IPS DF 6.9 (cell line): ENCODE measurements at regions not wholly inside any gene's neighbourhood (a gene's known extent, or its start where the extent isn't known, plus 50 kb on each side); places are given as distances from the start of the nearest gene placed in this dataset.
"Not testable (repeated sequence)": the region's sequence is repeated elsewhere in the genome, so short reads cannot be mapped to it uniquely, and the experiment has no call there.

Experiments used
- DNase-seq: peaks from one replicate; pipeline ENCODE4 v3.0.0-alpha.2; 2013; ENCODE audit warnings: low read depth, low spot score
- H3K27ac ChIP-seq: one replicate; pipeline ENCODE4 v1.5.1; 2013; ENCODE audit warnings: low read length, control low read depth
- H3K27me3 ChIP-seq: 2 replicates; pipeline ENCODE4 v1.6.1; 2013; ENCODE audit warnings: mild to moderate bottlenecking, low read length; ENCODE audit not compliant: control insufficient read depth, insufficient read depth
- H3K36me3 ChIP-seq: 2 replicates; pipeline ENCODE4 v1.6.1; 2013; ENCODE audit warnings: low read length; ENCODE audit not compliant: control insufficient read depth, insufficient read depth
- H3K4me1 ChIP-seq: 2 replicates; pipeline ENCODE4 v1.6.1; 2013; ENCODE audit warnings: low read length; ENCODE audit not compliant: control insufficient read depth, insufficient read depth
- H3K4me3 ChIP-seq: 2 replicates; pipeline ENCODE4 v1.5.1; 2013; ENCODE audit warnings: mild to moderate bottlenecking, low read length
- H3K9me3 ChIP-seq: 2 replicates; pipeline ENCODE4 v1.6.1; 2013; ENCODE audit warnings: low read length, inconsistent platforms; ENCODE audit not compliant: control insufficient read depth, insufficient read depth
- whole genome bisulfite sequencing: extraction: QIAGEN DNeasy Blood & Tissue Kit; methylation state at CpG from one replicate; pipeline ENCODE4 v1.1.7; 2013; ENCODE audit warnings: mixed read lengths, missing lambda C conversion rate; ENCODE audit not compliant: insufficient read length, insufficient coverage; 5-methylcytosine and 5-hydroxymethylcytosine counted together

DNA sequence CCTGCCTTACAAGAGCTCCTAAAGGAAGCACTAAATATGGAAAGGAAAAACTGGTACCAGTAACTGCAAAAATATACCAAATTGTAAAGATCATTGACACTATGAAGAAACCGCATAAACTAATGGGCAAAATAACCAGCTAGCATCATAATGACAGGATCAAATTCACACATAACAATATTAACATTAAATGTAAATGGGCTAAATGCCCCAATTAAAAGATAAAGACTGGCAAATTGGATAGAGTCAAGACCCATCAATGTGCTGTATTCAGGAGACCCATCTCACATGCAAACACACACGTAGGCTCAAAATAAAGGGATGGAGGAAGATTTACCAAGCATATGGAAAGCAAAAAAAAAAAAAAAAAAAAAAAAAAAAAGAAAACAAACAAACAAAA, 73.0 kb downstream of the CARTPT start:
- not testable (repeated sequence) for DNase-seq, H3K27ac ChIP-seq, H3K4me1 ChIP-seq, H3K27me3 ChIP-seq, H3K9me3 ChIP-seq, H3K4me3 ChIP-seq, H3K36me3 ChIP-seq
- WGBS: no CpG with 5 or more reads among the region's 2 CpGs

DNA sequence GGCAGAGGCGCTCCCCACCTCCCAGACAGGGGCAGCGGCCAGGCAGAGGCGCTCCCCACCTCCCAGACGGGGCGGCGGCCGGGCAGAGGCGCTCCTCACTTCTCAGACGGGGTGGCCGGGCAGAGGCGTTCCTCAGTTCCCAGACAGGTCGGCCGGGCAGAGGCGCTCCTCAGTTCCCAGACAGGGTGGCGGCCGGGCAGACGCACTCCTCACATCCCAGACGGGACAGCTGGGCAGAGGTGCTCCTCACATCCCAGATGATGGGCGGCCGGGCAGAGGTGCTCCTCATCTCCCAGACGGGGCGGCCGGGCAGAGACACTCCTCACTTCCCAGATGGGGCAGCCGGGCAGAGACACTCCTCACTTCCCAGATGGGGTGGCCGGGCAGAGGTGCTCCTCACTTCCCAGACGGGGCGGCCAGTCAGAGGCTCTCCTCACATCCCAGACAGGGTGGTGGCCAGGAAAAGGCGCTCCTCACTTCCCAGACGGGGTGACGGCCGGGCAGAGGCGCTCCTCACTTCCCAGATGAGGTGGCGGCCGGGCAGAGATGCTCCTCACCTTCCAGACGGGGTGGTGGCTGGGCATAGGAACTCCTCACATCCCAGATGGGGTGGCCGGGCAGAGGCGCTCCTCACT, 75.1 kb downstream of the CARTPT start:
- H3K27ac ChIP-seq: no peak overlapping the region
- no peaks in the 10 kb centered on the region for H3K4me1 ChIP-seq
- H3K36me3 ChIP-seq: no peaks in the 10 kb centered on the region
- H3K9me3 ChIP-seq: no peaks in the 10 kb centered on the region
- no peaks in the 10 kb centered on the region for H3K27me3 ChIP-seq
- no peak for DNase-seq
- no CpG with 5 or more reads among the region's 37 CpGs for WGBS
- H3K4me3 ChIP-seq: no peak overlapping the region

GRCh38 chr5:71802673-71803072, 83.6 kb downstream of the CARTPT start:
- no peak overlapping the region for H3K4me3 ChIP-seq
- H3K27ac ChIP-seq: no peak overlapping the region
- H3K9me3 ChIP-seq: no peaks in the 10 kb centered on the region
- WGBS: no CpG with 5 or more reads among the region's 4 CpGs
- H3K4me1 ChIP-seq: peaks cover 3% of the 10 kb centered on the region
- DNase-seq: no peak
- no peaks in the 10 kb centered on the region for H3K36me3 ChIP-seq
- no peaks in the 10 kb centered on the region for H3K27me3 ChIP-seq

DNA sequence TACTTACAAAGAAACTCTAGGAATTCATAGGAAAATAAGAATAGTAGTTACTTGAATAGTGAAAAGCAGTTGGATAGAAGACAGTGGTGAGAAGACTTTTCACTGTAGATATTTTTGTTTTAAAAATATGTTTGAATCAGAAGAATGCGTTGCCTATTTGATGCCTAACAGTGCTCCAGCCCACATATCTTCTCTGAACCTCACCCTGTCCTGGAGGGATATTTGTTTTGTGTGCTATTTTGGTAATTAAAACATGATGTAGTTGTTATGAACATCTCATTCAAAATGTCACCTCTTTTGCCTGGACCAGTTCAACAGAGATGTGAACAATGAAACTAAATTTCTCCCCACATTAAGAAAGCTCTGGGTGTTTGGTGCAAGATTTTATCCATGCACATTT, 87.6 kb downstream of the CARTPT start:
- Histone ChIP-seq H3K4me1 (peaks cover 6% of the 10 kb centered on the region), H3K9me3 (no peaks in the 10 kb centered on the region), H3K4me3 (no peak overlapping the region), H3K36me3 (no peaks in the 10 kb centered on the region; the same call in 1 of the 2 replicates), H3K27ac (no peak overlapping the region), H3K27me3 (no peaks in the 10 kb centered on the region)
- no CpG with 5 or more reads among the region's 1 CpG for WGBS
- DNase-seq: no peak

GRCh38 chr5:71807909-71808308, 88.8 kb downstream of the CARTPT start:
- H3K4me3 ChIP-seq: no peak overlapping the region
- DNase-seq: no peak
- whole genome bisulfite sequencing: no CpG with 5 or more reads among the region's 4 CpGs
- H3K9me3 ChIP-seq: no peaks in the 10 kb centered on the region
- no peaks in the 10 kb centered on the region for H3K27me3 ChIP-seq
- peaks cover 6% of the 10 kb centered on the region for H3K4me1 ChIP-seq
- H3K36me3 ChIP-seq: no peaks in the 10 kb centered on the region; the same call in 1 of the 2 replicates
- H3K27ac ChIP-seq: no peak overlapping the region

DNA sequence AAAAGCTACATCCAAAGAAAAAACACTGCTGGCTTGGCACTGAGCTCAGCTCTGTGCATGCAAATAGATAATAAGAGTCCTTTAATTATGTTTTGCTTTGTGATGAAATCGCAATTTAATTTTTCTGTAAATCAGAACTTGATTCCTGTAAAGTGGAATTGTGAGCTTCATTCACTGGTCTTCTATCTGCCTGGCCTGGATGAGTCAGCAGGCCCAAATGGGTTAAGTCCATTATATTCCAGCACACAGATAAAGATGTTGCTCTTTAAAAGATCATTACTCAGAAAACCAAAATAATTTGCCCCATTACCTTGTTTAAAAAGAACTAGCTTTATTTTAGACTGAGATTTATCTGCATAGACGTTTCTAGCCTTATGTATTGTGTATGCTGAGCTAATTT, 90.4 kb downstream of the CARTPT start:
- DNase-seq: no peak
- H3K27ac ChIP-seq: no peak overlapping the region
- no CpG with 5 or more reads among the region's 2 CpGs for WGBS
- H3K4me3 ChIP-seq: no peak overlapping the region
- H3K36me3 ChIP-seq: no peaks in the 10 kb centered on the region; the same call in 1 of the 2 replicates
- no peaks in the 10 kb centered on the region for H3K9me3 ChIP-seq
- H3K4me1 ChIP-seq: peaks cover 6% of the 10 kb centered on the region
- no peaks in the 10 kb centered on the region for H3K27me3 ChIP-seq

DNA sequence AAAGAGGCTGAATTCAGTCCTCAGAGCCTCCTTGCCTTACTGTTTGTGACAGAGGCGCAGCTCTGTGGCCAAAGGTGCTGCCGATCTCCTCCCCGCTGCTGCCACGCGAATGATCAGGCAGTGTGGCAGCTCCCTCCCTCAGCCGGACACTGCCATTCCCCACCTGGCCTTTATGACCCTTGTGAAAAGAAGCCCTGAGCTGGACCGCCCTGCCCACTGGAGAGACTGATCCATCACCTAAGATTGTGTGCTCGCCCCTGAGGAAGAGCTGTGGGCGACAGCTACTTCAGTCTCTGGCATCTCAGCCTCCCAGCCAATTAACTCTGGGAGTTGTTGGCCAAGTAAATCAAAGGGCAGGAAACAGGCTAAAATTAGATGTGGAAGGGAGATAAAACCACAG, 90.9 kb downstream of the CARTPT start:
- no CpG with 5 or more reads among the region's 9 CpGs for WGBS
- H3K4me1 ChIP-seq: peaks cover 6% of the 10 kb centered on the region
- H3K9me3 ChIP-seq: no peaks in the 10 kb centered on the region
- no peaks in the 10 kb centered on the region; the same call in 1 of the 2 replicates for H3K36me3 ChIP-seq
- no peak overlapping the region for H3K27ac ChIP-seq
- DNase-seq: no peak
- no peaks in the 10 kb centered on the region for H3K27me3 ChIP-seq
- no peak overlapping the region for H3K4me3 ChIP-seq

GRCh38 chr5:71810471-71811195, 91.6 kb downstream of the CARTPT start:
- Histone ChIP-seq H3K4me3 (no peak overlapping the region), H3K9me3 (no peaks in the 10 kb centered on the region), H3K4me1 (peaks cover 6% of the 10 kb centered on the region), H3K36me3 (no peaks in the 10 kb centered on the region; the same call in 1 of the 2 replicates), H3K27me3 (no peaks in the 10 kb centered on the region), H3K27ac (no peak overlapping the region)
- no peak for DNase-seq
- WGBS: no CpG with 5 or more reads among the region's 9 CpGs

DNA sequence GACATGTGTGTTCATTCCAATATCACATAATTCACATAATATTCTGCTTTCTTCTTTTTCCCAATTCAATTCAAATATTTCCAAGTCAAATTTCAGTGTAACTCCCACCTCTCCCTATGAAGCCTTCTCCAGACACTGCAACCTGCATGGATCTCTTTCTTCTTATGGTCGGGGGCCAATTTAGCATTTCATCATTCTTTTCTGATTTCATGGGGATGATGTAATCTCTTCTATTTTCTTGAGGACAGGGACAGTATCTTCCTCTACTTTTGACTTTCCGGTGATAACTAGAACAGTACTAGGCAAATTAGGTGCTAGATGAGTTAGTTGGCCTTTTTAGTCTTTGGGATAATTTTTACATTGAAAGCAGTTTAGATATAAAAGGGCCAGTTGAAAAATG, 92.7 kb downstream of the CARTPT start:
- H3K4me1 ChIP-seq: peaks cover 6% of the 10 kb centered on the region
- DNase-seq: no peak
- no peaks in the 10 kb centered on the region; the same call in 1 of the 2 replicates for H3K36me3 ChIP-seq
- H3K4me3 ChIP-seq: no peak overlapping the region
- no peaks in the 10 kb centered on the region for H3K9me3 ChIP-seq
- WGBS: no CpG with 5 or more reads among the region's 2 CpGs
- H3K27ac ChIP-seq: no peak overlapping the region
- H3K27me3 ChIP-seq: no peaks in the 10 kb centered on the region

DNA sequence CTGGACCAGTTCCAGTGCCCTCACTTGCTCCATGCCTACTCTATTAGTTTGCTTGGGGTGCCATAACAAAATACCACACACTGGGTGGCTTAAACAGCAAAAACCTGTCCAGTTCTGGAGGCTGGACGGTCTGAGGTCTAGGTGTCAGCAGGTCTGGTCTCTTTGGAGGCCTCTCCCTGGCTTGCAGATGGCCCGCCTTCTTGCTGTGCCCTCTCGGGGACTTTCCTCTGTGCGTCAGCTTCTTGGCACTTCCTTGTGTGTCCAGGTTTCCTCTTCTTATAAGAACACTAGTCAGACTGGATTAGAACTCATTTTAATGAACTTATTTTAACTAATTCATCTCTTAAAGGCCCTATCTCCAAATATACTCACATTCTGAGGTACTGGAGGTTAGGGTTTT, 97.2 kb downstream of the CARTPT start:
- DNase-seq: no peak
- Histone ChIP-seq H3K27ac (no peak overlapping the region), H3K4me1 (no peaks in the 10 kb centered on the region), H3K9me3 (no peaks in the 10 kb centered on the region), H3K27me3 (no peaks in the 10 kb centered on the region), H3K4me3 (no peak overlapping the region), H3K36me3 (no peaks in the 10 kb centered on the region)
- no CpG with 5 or more reads among the region's 4 CpGs for WGBS

DNA sequence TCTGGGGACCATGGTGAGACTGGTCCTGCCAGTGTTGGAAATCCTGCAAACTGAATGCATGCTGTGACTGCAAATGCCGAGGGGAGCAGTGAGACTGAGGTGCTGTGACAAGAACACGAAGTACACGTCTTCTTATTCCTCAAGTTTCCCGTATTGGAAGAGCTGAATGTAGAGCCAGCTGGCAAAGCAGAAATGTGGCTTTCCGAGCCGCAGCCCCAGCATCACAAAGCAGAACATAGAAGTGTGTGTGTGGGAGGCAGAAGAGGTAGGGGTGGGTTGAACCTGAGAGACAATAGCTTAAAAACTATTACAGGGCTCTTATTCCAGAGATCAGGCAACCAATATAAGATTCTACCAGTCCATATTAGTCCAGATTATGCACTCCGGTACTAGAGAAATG, 98.8 kb downstream of the CARTPT start:
- Histone ChIP-seq H3K27ac (no peak overlapping the region), H3K9me3 (no peaks in the 10 kb centered on the region), H3K4me1 (no peaks in the 10 kb centered on the region), H3K36me3 (no peaks in the 10 kb centered on the region), H3K4me3 (no peak overlapping the region), H3K27me3 (no peaks in the 10 kb centered on the region)
- no CpG with 5 or more reads among the region's 7 CpGs for WGBS
- no peak for DNase-seq
